MCF 10A (cell line): ENCODE measurements at regions not wholly inside any gene's neighbourhood (a gene's known extent, or its start where the extent isn't known, plus 50 kb on each side); places are given as distances from the start of the nearest gene placed in this dataset.

ENCODE experiments used
- BruUV-seq: library from RNA; stranded (reverse); fragments of 400-500 nt; replicated peaks from 2 replicates; lab custom pipeline; 2021; lab: Mats Ljungman, UMichigan
- CTCF ChIA-PET: fragments of 300-600 bp; sonication (Branson Sonifier 250); formaldehyde crosslinking; extraction: SDS; loops from one replicate; lab custom pipeline; 2021; ENCODE audit warnings: antibody characterized with exemption, inconsistent platforms; lab: Yijun Ruan, JAX
- POLR2A ChIA-PET: fragments of 300-600, 350-650 bp; sonication (Branson Sonifier 250); formaldehyde crosslinking; extraction: SDS; loops from one replicate; lab custom pipeline; 2020; ENCODE audit warnings: antibody characterized with exemption, inconsistent platforms; lab: Yijun Ruan, JAX
- DNase-seq: peaks from one replicate; pipeline ENCODE4 v3.0.0-alpha.2; 2018; ENCODE audit not compliant: unreplicated experiment
- H3K27ac Mint-ChIP-seq: one replicate; pipeline ENCODE4 v1.8.0; 2022; ENCODE audit warnings: mild to moderate bottlenecking, low read depth, mixed read lengths; ENCODE audit not compliant: unreplicated experiment
- H3K27me3 Mint-ChIP-seq: one replicate; pipeline ENCODE4 v1.8.0; 2022; ENCODE audit warnings: mixed read lengths; ENCODE audit not compliant: insufficient read depth, unreplicated experiment
- H3K36me3 Mint-ChIP-seq: one replicate; pipeline ENCODE4 v1.8.0; 2022; ENCODE audit warnings: mild to moderate bottlenecking, moderate library complexity, mixed read lengths; ENCODE audit not compliant: insufficient read depth, unreplicated experiment
- H3K4me1 Mint-ChIP-seq: one replicate; pipeline ENCODE4 v1.8.0; 2022; ENCODE audit warnings: mixed read lengths; ENCODE audit not compliant: insufficient read depth, unreplicated experiment
- H3K4me3 Mint-ChIP-seq: one replicate; pipeline ENCODE4 v1.8.0; 2022; ENCODE audit warnings: mild to moderate bottlenecking, moderate library complexity, mixed read lengths; ENCODE audit not compliant: unreplicated experiment
- H3K9me3 Mint-ChIP-seq: one replicate; pipeline ENCODE4 v1.8.0; 2022; ENCODE audit warnings: mixed read lengths; ENCODE audit not compliant: unreplicated experiment
- CTCF ChIP-seq: fragments of 200-600 bp; IDR thresholded peaks from one replicate; pipeline ENCODE4 v1.8.0; 2022; ENCODE audit warnings: antibody characterized with exemption, mild to moderate bottlenecking; ENCODE audit not compliant: unreplicated experiment
- intact Hi-C: fragments of 100-400 bp; cut with micrococcal nuclease; formaldehyde crosslinking; loops from 2 replicates; pipeline ENCODE4 v1.14.1; 2022

DNA sequence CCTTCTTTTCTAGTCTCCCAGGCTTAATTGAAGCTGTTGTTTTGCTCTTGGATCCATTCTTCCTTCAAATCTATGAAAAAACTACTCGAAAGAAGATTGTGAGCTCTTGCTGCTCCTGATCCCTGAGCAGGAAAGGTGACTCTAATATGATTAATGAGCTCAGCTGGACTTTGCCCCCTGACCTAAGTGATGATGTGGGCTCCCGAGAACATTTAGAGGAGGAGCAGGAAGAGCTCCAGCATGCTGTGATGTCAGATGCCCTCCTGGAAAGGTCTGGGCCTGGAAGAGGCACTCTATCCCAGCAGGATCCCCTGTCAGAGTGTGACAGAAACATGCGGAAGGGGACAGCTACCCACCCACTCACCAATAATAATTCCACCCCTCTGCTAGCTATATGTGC, 117.9 kb upstream of the PELI1 start:
- intact Hi-C loops, result no loop called here
- peaks cover 32% of the 10 kb centered on the region for H3K4me1 Mint-ChIP-seq
- no peaks in the 10 kb centered on the region for H3K27me3 Mint-ChIP-seq
- no peak overlapping the region for H3K4me3 Mint-ChIP-seq
- ChIA-PET CTCF (interaction anchor here (1.4 to 1.7 kb wide), 2 partner anchors 50 to 212 kb away, joined by 5 to 10 read pairs; no protein-coding TSS in a partner anchor), POLR2A (interaction anchor here (0.6 to 3.9 kb wide), 5 partner anchors 11 to 154 kb away, joined by 3 to 23 read pairs (median 3); no protein-coding TSS in a partner anchor)
- no peaks in the 10 kb centered on the region for H3K36me3 Mint-ChIP-seq
- no TSS peak for BruUV-seq
- no peak for TF ChIP-seq CTCF
- H3K9me3 Mint-ChIP-seq, result no peaks in the 10 kb centered on the region
- DNase-seq, result no peak
- peak overlapping the region; percentile 31 for H3K27ac Mint-ChIP-seq

- no peak for DNase-seq
- no peak for TF ChIP-seq CTCF
- BruUV-seq, result TSS peak; percentile 100
- H3K27me3 Mint-ChIP-seq, result no peaks in the 10 kb centered on the region
- H3K4me1 Mint-ChIP-seq, result peaks cover 37% of the 10 kb centered on the region
- POLR2A ChIA-PET, result interaction anchor here (0.6 to 3.9 kb wide), 5 partner anchors 10 to 128 kb away, joined by 3 to 23 read pairs (median 3); no protein-coding TSS in a partner anchor
- no peaks in the 10 kb centered on the region for H3K9me3 Mint-ChIP-seq
- CTCF ChIA-PET, result interaction anchor here (0.6 to 1.7 kb wide), 4 partner anchors 49 to 225 kb away, joined by 3 to 10 read pairs (median 4); no protein-coding TSS in a partner anchor
- no peaks in the 10 kb centered on the region for H3K36me3 Mint-ChIP-seq
- H3K4me3 Mint-ChIP-seq, result peak overlapping the region; percentile 23
- H3K27ac Mint-ChIP-seq, result peak overlapping the region; percentile 79
- intact Hi-C loops, result no loop called here
Measured at GRCh38 chr2:64262816-64263215, 118.6 kb upstream of the PELI1 start.

- ChIA-PET CTCF (interaction anchor here (0.6 to 1.7 kb wide), 4 partner anchors 49 to 225 kb away, joined by 3 to 10 read pairs (median 4); no protein-coding TSS in a partner anchor), POLR2A (interaction anchor here (0.7 to 3.9 kb wide), 3 partner anchors 10 to 49 kb away, joined by 3 to 23 read pairs (median 8); no protein-coding TSS in a partner anchor)
- H3K27ac Mint-ChIP-seq, result peak overlapping the region; percentile 79
- intact Hi-C loops, result no loop called here
- no peaks in the 10 kb centered on the region for H3K27me3 Mint-ChIP-seq
- no peaks in the 10 kb centered on the region for H3K36me3 Mint-ChIP-seq
- peak overlapping the region; percentile 23 for H3K4me3 Mint-ChIP-seq
- H3K4me1 Mint-ChIP-seq, result peaks cover 42% of the 10 kb centered on the region
- BruUV-seq, result no TSS peak
- H3K9me3 Mint-ChIP-seq, result no peaks in the 10 kb centered on the region
- no peak for TF ChIP-seq CTCF
- peak; percentile 67 for DNase-seq
Measured at GRCh38 chr2:64263315-64263714, 119.1 kb upstream of the PELI1 start.

- no peak for DNase-seq
- peaks cover 8% of the 10 kb centered on the region for H3K9me3 Mint-ChIP-seq
- no peaks in the 10 kb centered on the region for H3K27me3 Mint-ChIP-seq
- ChIA-PET CTCF (interaction anchor here (1.1 kb wide), 1 partner anchor 45 kb away, joined by 5 read pairs; no protein-coding TSS in a partner anchor), POLR2A (interaction anchor here (0.9 kb wide), 1 partner anchor 24 kb away, joined by 3 read pairs; no protein-coding TSS in a partner anchor)
- BruUV-seq, result no TSS peak
- intact Hi-C loops, result no loop called here
- H3K4me3 Mint-ChIP-seq, result no peak overlapping the region
- peaks cover 25% of the 10 kb centered on the region for H3K4me1 Mint-ChIP-seq
- no peak for TF ChIP-seq CTCF
- no peaks in the 10 kb centered on the region for H3K36me3 Mint-ChIP-seq
- H3K27ac Mint-ChIP-seq, result peak overlapping the region; percentile 63
Measured at GRCh38 chr2:64267699-64268098, 123.5 kb upstream of the PELI1 start.
